HepG2 (cell line): ENCODE measurements at regions not wholly inside any gene's neighbourhood (a gene's known extent, or its start where the extent isn't known, plus 50 kb on each side); places are given as distances from the start of the nearest gene placed in this dataset.

Experiments used
- ATAC-seq: fragments of 200-7000 bp; cut with Tn5 transposase; 3 replicates; pipeline ENCODE4 v1.9.1; 2020; ENCODE audit warnings: mild to moderate bottlenecking, moderate library complexity
- BruUV-seq: library from RNA; stranded (reverse); fragments of 400-500 nt; replicated peaks from 2 replicates; lab custom pipeline; 2021; lab: Mats Ljungman, UMichigan
- CTCF ChIA-PET: fragments of 300-600 bp; formaldehyde crosslinking; extraction: SDS; loops from one replicate; lab custom pipeline; 2021; ENCODE audit warnings: low total read pairs, inconsistent platforms, low intra/inter-chr PET ratio; lab: Yijun Ruan, JAX
- POLR2A ChIA-PET: fragments of 350-600 bp; sonication (Branson Sonifier 250); formaldehyde crosslinking; loops from one replicate; lab custom pipeline; 2020; ENCODE audit warnings: antibody characterized with exemption, inconsistent platforms; lab: Yijun Ruan, JAX
- DNase-seq: peaks from one replicate; pipeline ENCODE4 v3.0.0-alpha.2; 2015; ENCODE audit warnings: low spot score
- FAIRE-seq: peaks from 3 replicates; lab custom pipeline; 2011; peaks lifted over from hg19 to GRCh38; lab: Jason Lieb, UNC
- H2AFZ ChIP-seq: one replicate; pipeline ENCODE4 v1.6.1; 2011; ENCODE audit warnings: low read length, inconsistent platforms
- H3K27ac ChIP-seq: fragments of 300-600 bp; 3 replicates; pipeline ENCODE4 v1.8.0; 2011; ENCODE audit warnings: mixed run types, mild to moderate bottlenecking, mixed read lengths, low read length, inconsistent platforms; ENCODE audit not compliant: insufficient read depth; ENCODE audit errors: extremely low read length
- H3K27me3 ChIP-seq, 2 experiments: fragments of 200-600 bp in 1 of 2; 2 replicates in 1 of 2; 3 replicates in 1 of 2; pipeline versions ENCODE4 v1.6.0 to v1.8.0; 2011; ENCODE audit warnings: low read length in 2 of 2, mild to moderate bottlenecking in 2 of 2, moderate library complexity in 2 of 2, inconsistent platforms in 1 of 2; ENCODE audit not compliant: insufficient read depth in 2 of 2, control insufficient read depth in 1 of 2
- H3K36me3 ChIP-seq, 2 experiments: fragments of 200-600 bp in 1 of 2; replicated peaks in 1 of 2; 2 replicates in 1 of 2; 3 replicates in 1 of 2; pipeline versions ENCODE4 v1.5.1 to v1.8.0; 2011; ENCODE audit warnings: low read length in 2 of 2, inconsistent platforms in 1 of 2; ENCODE audit not compliant: insufficient read depth in 2 of 2, control insufficient read depth in 1 of 2
- H3K4me1 ChIP-seq: 2 replicates; pipeline ENCODE4 v1.5.1; 2012; ENCODE audit warnings: low read length, inconsistent platforms; ENCODE audit not compliant: insufficient read depth
- H3K4me2 ChIP-seq: 2 replicates; pipeline ENCODE4 v1.6.0; 2011; ENCODE audit warnings: low read depth, low read length, inconsistent platforms
- H3K4me3 ChIP-seq, 3 experiments: fragments of 200-600 bp in 1 of 3; sonication (generic), shearing (Covaris generic) in 1 of 3; replicated peaks in 1 of 3; 2 replicates each; pipeline ENCODE4 v1.5.1; 2011 to 2016; ENCODE audit warnings: low read length in 3 of 3, inconsistent platforms in 2 of 3, low read depth in 2 of 3, mild to moderate bottlenecking in 2 of 3, control low read depth in 1 of 3, mixed read lengths in 1 of 3; ENCODE audit not compliant: insufficient read depth in 1 of 3
- H3K79me2 ChIP-seq: one replicate; pipeline ENCODE4 v1.6.1; 2011; ENCODE audit warnings: low read length, inconsistent platforms; ENCODE audit not compliant: insufficient read depth
- H3K9ac ChIP-seq: 2 replicates; pipeline ENCODE4 v1.6.0; 2011; ENCODE audit warnings: mild to moderate bottlenecking, low read depth, low read length, inconsistent platforms; ENCODE audit not compliant: insufficient read depth
- H3K9me3 ChIP-seq: 2 replicates; pipeline ENCODE4 v1.5.1; 2012; ENCODE audit warnings: mild to moderate bottlenecking, low read length
- H4K20me1 ChIP-seq: 2 replicates; pipeline ENCODE4 v1.6.0; 2011; ENCODE audit warnings: inconsistent platforms, mild to moderate bottlenecking, low read length, moderate library complexity; ENCODE audit not compliant: insufficient read depth
- CEBPB ChIP-seq: IDR thresholded peaks from 2 replicates; pipeline ENCODE4 v1.6.1; 2011; ENCODE audit warnings: low read depth, low read length, improper control_type of control experiment, borderline replicate concordance
- ETV5 ChIP-seq: IDR thresholded peaks from 2 replicates; pipeline ENCODE4 v1.6.1; 2018; ENCODE audit warnings: missing biosample characterization, missing genetic modification reagents, inconsistent platforms, borderline replicate concordance
- MXD3 ChIP-seq: IDR thresholded peaks from 2 replicates; pipeline ENCODE4 v1.6.1; 2016; ENCODE audit warnings: mild to moderate bottlenecking, missing biosample characterization, missing genetic modification reagents
- SMAD1 ChIP-seq: sonication (generic); formaldehyde crosslinking; IDR thresholded peaks from 2 replicates; pipeline ENCODE4 v1.4.0; 2020; ENCODE audit warnings: missing genetic modification reagents, low read depth, mild to moderate bottlenecking, borderline replicate concordance
- ZNF33B ChIP-seq: sonication (generic); formaldehyde crosslinking; IDR thresholded peaks from 2 replicates; pipeline ENCODE4 v1.5.1; 2020; ENCODE audit warnings: mild to moderate bottlenecking, missing genetic modification reagents
- ZNF609 ChIP-seq: sonication (generic); formaldehyde crosslinking; IDR thresholded peaks from 2 replicates; pipeline ENCODE4 v1.4.0; 2020; ENCODE audit warnings: mild to moderate bottlenecking, missing genetic modification reagents, borderline replicate concordance
- ZNF724P ChIP-seq: sonication (generic); formaldehyde crosslinking; IDR thresholded peaks from 2 replicates; pipeline ENCODE4 v1.8.0; 2022; ENCODE audit warnings: missing genetic modification reagents, borderline replicate concordance
- ZNF776 ChIP-seq: sonication (generic); formaldehyde crosslinking; IDR thresholded peaks from 2 replicates; pipeline ENCODE4 v1.4.0; 2020; ENCODE audit warnings: mild to moderate bottlenecking, missing genetic modification reagents
- ZNF839 ChIP-seq: sonication (generic); formaldehyde crosslinking; IDR thresholded peaks from 2 replicates; pipeline ENCODE4 v1.4.0; 2020; ENCODE audit warnings: missing genetic modification reagents, mild to moderate bottlenecking, borderline replicate concordance
- ZSCAN20 ChIP-seq: sonication (generic); formaldehyde crosslinking; IDR thresholded peaks from 2 replicates; pipeline ENCODE4 v1.4.0; 2020; ENCODE audit warnings: missing genetic modification reagents, mild to moderate bottlenecking, borderline replicate concordance
- WGBS: methylation state at CpG from one replicate; pipeline ENCODE4 v1.1.6; 2017; ENCODE audit warnings: low lambda C conversion rate; 5-methylcytosine and 5-hydroxymethylcytosine counted together
- in situ Hi-C: cut with HindIII; loops from 2 replicates; pipeline ENCODE4 v1.10.0; 2017; ENCODE audit warnings: low pct_unique_long_range_greater_than_20kb; ENCODE audit not compliant: extremely low pct_ligation_motif_present
- intact Hi-C: fragments of 100-400 bp; cut with micrococcal nuclease; formaldehyde crosslinking; loops from one replicate; pipeline ENCODE4 v1.10.0; 2022; ENCODE audit not compliant: unreplicated experiment
- TF ChIP-seq, protein P1 (sequence below): sonication (generic); formaldehyde crosslinking; IDR thresholded peaks from 2 replicates; pipeline ENCODE4 v1.8.0; 2022; ENCODE audit warnings: low read depth, missing genetic modification reagents

GRCh38 chr13:38216181-38216580, 133.5 kb upstream of the UFM1 start:
- H3K4me3 ChIP-seq, result no peak overlapping the region
- in situ Hi-C loops (no loop called here), intact Hi-C loops (no loop called here)
- H3K4me2 ChIP-seq, result no peak overlapping the region
- TF ChIP-seq ZNF776 (CRISPR knock-in tag) (no peak), CEBPB (no peak), SMAD1 (CRISPR knock-in tag) (no peak), ZNF839 (CRISPR knock-in tag) (no peak), MXD3 (CRISPR knock-in tag) (no peak), ZNF724P (no peak), ETV5 (CRISPR knock-in tag) (no peak), ZSCAN20 (no peak), ZNF33B (CRISPR knock-in tag) (no peak), ZNF609 (CRISPR knock-in tag) (no peak)
- TF ChIP-seq, protein P1, sequence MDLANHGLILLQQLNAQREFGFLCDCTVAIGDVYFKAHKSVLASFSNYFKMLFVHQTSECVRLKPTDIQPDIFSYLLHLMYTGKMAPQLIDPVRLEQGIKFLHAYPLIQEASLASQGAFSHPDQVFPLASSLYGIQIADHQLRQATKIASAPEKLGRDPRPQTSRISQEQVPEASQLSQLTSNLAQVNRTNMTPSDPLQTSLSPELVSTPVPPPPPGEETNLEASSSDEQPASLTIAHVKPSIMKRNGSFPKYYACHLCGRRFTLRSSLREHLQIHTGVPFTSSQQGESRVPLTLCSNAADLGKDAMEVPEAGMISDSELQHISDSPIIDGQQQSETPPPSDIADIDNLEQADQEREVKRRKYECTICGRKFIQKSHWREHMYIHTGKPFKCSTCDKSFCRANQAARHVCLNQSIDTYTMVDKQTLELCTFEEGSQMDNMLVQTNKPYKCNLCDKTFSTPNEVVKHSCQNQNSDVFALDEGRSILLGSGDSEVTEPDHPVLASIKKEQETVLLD (CRISPR knock-in tag), result no peak
- no peak overlapping the region for H3K9ac ChIP-seq
- H3K27ac ChIP-seq, result no peak overlapping the region
- no peaks in the 10 kb centered on the region for H3K36me3 ChIP-seq
- peaks cover 84% of the 10 kb centered on the region for H3K9me3 ChIP-seq
- ChIA-PET POLR2A (no interaction called here), CTCF (no interaction called here)
- FAIRE-seq (no peak), DNase-seq (no peak), ATAC-seq (no peak)
- no TSS peak for BruUV-seq
- no peaks in the 10 kb centered on the region for H4K20me1 ChIP-seq
- H3K27me3 ChIP-seq, result no peaks in the 10 kb centered on the region
- H3K79me2 ChIP-seq, result no peaks in the 10 kb centered on the region
- 43% methylated on average over 2 of the region's 2 CpGs for WGBS
- H2AFZ ChIP-seq, result no peak overlapping the region
- no peaks in the 10 kb centered on the region for H3K4me1 ChIP-seq
